Calu3 (cell line): ENCODE measurements at regions not wholly inside any gene's neighbourhood (a gene's known extent, or its start where the extent isn't known, plus 50 kb on each side); places are given as distances from the start of the nearest gene placed in this dataset.
"Not testable (repeated sequence)": the region's sequence is repeated elsewhere in the genome, so short reads cannot be mapped to it uniquely, and the experiment has no call there.

ENCODE experiments used
- BruUV-seq: library from RNA; stranded (reverse); fragments of 400-500 nt; replicated peaks from 2 replicates; lab custom pipeline; 2021; lab: Mats Ljungman, UMichigan
- CTCF ChIA-PET: fragments of 300-600 bp; sonication (Branson Sonifier 250); formaldehyde crosslinking; loops from one replicate; lab custom pipeline; 2022; ENCODE audit warnings: antibody characterized with exemption; lab: Charles Lee
- DNase-seq: peaks from one replicate; pipeline ENCODE4 v3.0.0; 2022
- H3K27ac Mint-ChIP-seq: one replicate; pipeline ENCODE4 v1.8.0; 2022; ENCODE audit warnings: mixed read lengths; ENCODE audit not compliant: unreplicated experiment
- H3K27me3 Mint-ChIP-seq: one replicate; pipeline ENCODE4 v1.8.0; 2022; ENCODE audit warnings: mixed read lengths; ENCODE audit not compliant: unreplicated experiment
- H3K36me3 Mint-ChIP-seq: one replicate; pipeline ENCODE4 v1.8.0; 2022; ENCODE audit warnings: mild to moderate bottlenecking, moderate library complexity, mixed read lengths; ENCODE audit not compliant: insufficient read depth, unreplicated experiment
- H3K4me1 Mint-ChIP-seq: one replicate; pipeline ENCODE4 v1.8.0; 2022; ENCODE audit warnings: mild to moderate bottlenecking, low read depth, mixed read lengths; ENCODE audit not compliant: unreplicated experiment
- H3K4me3 Mint-ChIP-seq: one replicate; pipeline ENCODE4 v1.8.0; 2022; ENCODE audit warnings: mild to moderate bottlenecking, low read depth, moderate library complexity, mixed read lengths; ENCODE audit not compliant: unreplicated experiment
- H3K9me3 Mint-ChIP-seq: one replicate; pipeline ENCODE4 v1.8.0; 2022; ENCODE audit warnings: low read depth, mixed read lengths; ENCODE audit not compliant: unreplicated experiment
- CTCF ChIP-seq: fragments of 200-600 bp; IDR thresholded peaks from one replicate; pipeline ENCODE4 v1.8.0; 2022; ENCODE audit warnings: antibody characterized with exemption; ENCODE audit not compliant: unreplicated experiment
- intact Hi-C: fragments of 100-400 bp; cut with micrococcal nuclease; formaldehyde crosslinking; loops from one replicate; pipeline ENCODE4 v1.10.0; 2022; ENCODE audit not compliant: unreplicated experiment

- no peak for DNase-seq
- Mint-ChIP-seq H3K27ac (no peak overlapping the region), H3K27me3 (no peaks in the 10 kb centered on the region), H3K4me3 (no peak overlapping the region), H3K36me3 (no peaks in the 10 kb centered on the region), H3K4me1 (no peaks in the 10 kb centered on the region), H3K9me3 (no peaks in the 10 kb centered on the region)
- no TSS peak for BruUV-seq
- intact Hi-C loops = no loop called here
- TF ChIP-seq CTCF = no peak
- CTCF ChIA-PET = no interaction called here
These were observed 144.0 kb upstream of the THBS2 start for GRCh38 chr6:169397684-169398083.

- Mint-ChIP-seq H3K9me3 (no peaks in the 10 kb centered on the region), H3K27me3 (no peaks in the 10 kb centered on the region), H3K36me3 (no peaks in the 10 kb centered on the region), H3K4me1 (no peaks in the 10 kb centered on the region), H3K27ac (no peak overlapping the region), H3K4me3 (no peak overlapping the region)
- no peak for DNase-seq
- no TSS peak for BruUV-seq
- CTCF ChIA-PET = no interaction called here
- TF ChIP-seq CTCF = no peak
- intact Hi-C loops = no loop called here
These were observed 143.0 kb upstream of the THBS2 start for GRCh38 chr6:169396554-169397163.

GRCh38 chr6:169396009-169396539 is 142.4 kb upstream of the THBS2 start:
- H3K4me3 Mint-ChIP-seq, H3K36me3 Mint-ChIP-seq, intact Hi-C loops, H3K27me3 Mint-ChIP-seq, H3K27ac Mint-ChIP-seq, BruUV-seq, H3K9me3 Mint-ChIP-seq, H3K4me1 Mint-ChIP-seq, DNase-seq, CTCF ChIA-PET: not testable (repeated sequence)

GRCh38 chr6:169395080-169395805 is 141.6 kb upstream of the THBS2 start:
- no peaks in the 10 kb centered on the region for H3K4me1 Mint-ChIP-seq
- no peaks in the 10 kb centered on the region for H3K27me3 Mint-ChIP-seq
- H3K4me3 Mint-ChIP-seq = no peak overlapping the region
- intact Hi-C loops = no loop called here
- DNase-seq = no peak
- no peak overlapping the region for H3K27ac Mint-ChIP-seq
- no peaks in the 10 kb centered on the region for H3K9me3 Mint-ChIP-seq
- no peaks in the 10 kb centered on the region for H3K36me3 Mint-ChIP-seq
- CTCF ChIA-PET = no interaction called here
- TF ChIP-seq CTCF = no peak
- no TSS peak for BruUV-seq

- Mint-ChIP-seq H3K27ac (no peak overlapping the region), H3K4me1 (no peaks in the 10 kb centered on the region), H3K4me3 (no peak overlapping the region), H3K9me3 (peaks cover 2% of the 10 kb centered on the region), H3K27me3 (no peaks in the 10 kb centered on the region), H3K36me3 (no peaks in the 10 kb centered on the region)
- CTCF ChIA-PET = no interaction called here
- no TSS peak for BruUV-seq
- intact Hi-C loops = no loop called here
- TF ChIP-seq CTCF = no peak
- no peak for DNase-seq
These were observed 140.1 kb upstream of the THBS2 start for GRCh38 chr6:169393753-169394152.
